ENCODE measurements at regions not wholly inside any gene's neighbourhood (a gene's known extent, or its start where the extent isn't known, plus 50 kb on each side); places are given as distances from the start of the nearest gene placed in this dataset.

DNA sequence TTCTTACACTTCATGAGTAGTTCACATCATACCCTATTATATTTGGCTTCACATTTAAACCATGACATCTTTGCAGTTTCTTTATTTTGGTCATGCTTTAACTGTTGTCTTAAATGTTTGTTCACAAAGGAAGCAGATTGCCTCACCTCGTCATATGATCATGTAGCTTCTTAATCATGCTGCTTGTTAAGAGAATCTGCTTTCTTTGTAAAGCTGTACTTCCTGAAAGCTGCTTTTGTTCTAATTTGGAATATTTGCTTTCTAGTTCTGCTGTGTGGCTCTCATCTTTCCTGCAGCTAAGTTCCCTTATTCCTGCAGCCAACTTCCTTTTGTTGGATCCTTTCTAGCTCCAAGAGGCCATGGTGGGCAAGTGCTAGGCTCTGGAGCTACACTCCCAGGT, 62.9 kb upstream of the SIM2 start:
- Histone ChIP-seq H3K9me3 (replicated peaks in 1 of 3) (no peaks in the 10 kb centered on the region), H3K36me3 (replicated peaks in 1 of 2) (no peaks in the 10 kb centered on the region), H3K4me3 (no peak overlapping the region), H3K4me1 (replicated peaks in 1 of 2) (no peaks in the 10 kb centered on the region), H3K27ac (no peak overlapping the region), H3K27me3 (peaks cover 4% of the 10 kb centered on the region)
- 18 to 51% (median 32%) methylated on average over 1 of the region's 1 CpG for WGBS, 4 donors
- intact Hi-C loops (cut with DNase I) = no loop called here
- TF ChIP-seq POLR2A (IDR thresholded peaks at IDR 0.05) = no peak
- TF ChIP-seq, protein P1, sequence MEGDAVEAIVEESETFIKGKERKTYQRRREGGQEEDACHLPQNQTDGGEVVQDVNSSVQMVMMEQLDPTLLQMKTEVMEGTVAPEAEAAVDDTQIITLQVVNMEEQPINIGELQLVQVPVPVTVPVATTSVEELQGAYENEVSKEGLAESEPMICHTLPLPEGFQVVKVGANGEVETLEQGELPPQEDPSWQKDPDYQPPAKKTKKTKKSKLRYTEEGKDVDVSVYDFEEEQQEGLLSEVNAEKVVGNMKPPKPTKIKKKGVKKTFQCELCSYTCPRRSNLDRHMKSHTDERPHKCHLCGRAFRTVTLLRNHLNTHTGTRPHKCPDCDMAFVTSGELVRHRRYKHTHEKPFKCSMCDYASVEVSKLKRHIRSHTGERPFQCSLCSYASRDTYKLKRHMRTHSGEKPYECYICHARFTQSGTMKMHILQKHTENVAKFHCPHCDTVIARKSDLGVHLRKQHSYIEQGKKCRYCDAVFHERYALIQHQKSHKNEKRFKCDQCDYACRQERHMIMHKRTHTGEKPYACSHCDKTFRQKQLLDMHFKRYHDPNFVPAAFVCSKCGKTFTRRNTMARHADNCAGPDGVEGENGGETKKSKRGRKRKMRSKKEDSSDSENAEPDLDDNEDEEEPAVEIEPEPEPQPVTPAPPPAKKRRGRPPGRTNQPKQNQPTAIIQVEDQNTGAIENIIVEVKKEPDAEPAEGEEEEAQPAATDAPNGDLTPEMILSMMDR (IDR thresholded peaks at IDR 0.05) = no peak
- peak in 1 of 7 donors; percentile 6 for DNase-seq

DNA sequence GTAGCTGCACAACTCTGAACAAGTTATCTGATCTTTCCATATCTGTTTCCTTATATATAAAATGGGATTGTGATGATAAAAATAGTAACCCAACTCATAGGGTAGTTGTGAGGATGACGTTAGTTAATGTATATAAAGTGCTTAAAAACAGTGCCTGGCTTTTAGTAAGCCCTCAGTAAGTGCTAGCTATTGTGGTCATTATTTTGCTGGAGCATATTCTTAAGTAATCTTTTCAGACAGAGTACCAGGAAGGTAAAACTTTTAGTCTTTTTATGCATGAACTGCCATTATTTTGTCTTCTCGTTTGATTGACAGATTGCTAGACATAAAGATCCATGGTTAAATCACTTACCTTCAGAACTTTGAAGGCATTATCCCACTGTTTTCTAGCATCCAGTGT, 62.5 kb upstream of the SIM2 start:
- intact Hi-C loops (cut with DNase I) = no loop called here
- Histone ChIP-seq H3K4me3 (no peak overlapping the region), H3K27me3 (peaks cover 4% of the 10 kb centered on the region), H3K36me3 (replicated peaks in 1 of 2) (no peaks in the 10 kb centered on the region), H3K27ac (no peak overlapping the region), H3K9me3 (replicated peaks in 1 of 3) (no peaks in the 10 kb centered on the region), H3K4me1 (replicated peaks in 1 of 2) (no peaks in the 10 kb centered on the region)
- WGBS, 4 donors = 54 to 73% (median 63%) methylated on average over 2 of the region's 2 CpGs
- no peak for DNase-seq
- TF ChIP-seq, protein P1 (IDR thresholded peaks at IDR 0.05) = no peak

DNA sequence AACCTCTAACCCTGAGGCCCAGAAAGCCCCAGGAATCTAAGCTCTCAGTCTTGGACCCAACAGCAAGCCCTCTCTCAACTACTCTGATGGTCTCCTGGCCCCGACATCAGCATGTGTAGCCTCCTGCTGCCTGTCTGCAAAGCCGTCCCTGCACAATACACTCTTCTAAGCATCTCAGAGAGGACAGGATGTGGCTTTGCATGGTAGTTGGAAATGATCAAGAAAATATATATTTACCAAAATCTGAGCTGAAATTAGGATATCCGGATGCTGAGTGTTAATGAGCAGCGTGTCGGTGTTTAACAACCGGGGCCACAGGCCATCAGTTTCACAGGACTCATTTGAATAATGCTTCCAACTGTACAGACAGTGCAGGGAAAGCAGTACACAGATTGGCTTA, 59.1 kb upstream of the SIM2 start:
- Histone ChIP-seq H3K9me3 (replicated peaks in 1 of 3) (no peaks in the 10 kb centered on the region), H3K36me3 (replicated peaks in 1 of 2) (no peaks in the 10 kb centered on the region), H3K4me1 (replicated peaks in 1 of 2) (no peaks in the 10 kb centered on the region), H3K27me3 (peaks cover 4% of the 10 kb centered on the region), H3K27ac (no peak overlapping the region), H3K4me3 (no peak overlapping the region)
- intact Hi-C loops (cut with DNase I) = no loop called here
- WGBS, 4 donors = 57 to 65% (median 59%) methylated on average over 6 of the region's 6 CpGs
- TF ChIP-seq, protein P1 (IDR thresholded peaks at IDR 0.05) = no peak
- TF ChIP-seq POLR2A (IDR thresholded peaks at IDR 0.05) = no peak
- no peak for DNase-seq

DNA sequence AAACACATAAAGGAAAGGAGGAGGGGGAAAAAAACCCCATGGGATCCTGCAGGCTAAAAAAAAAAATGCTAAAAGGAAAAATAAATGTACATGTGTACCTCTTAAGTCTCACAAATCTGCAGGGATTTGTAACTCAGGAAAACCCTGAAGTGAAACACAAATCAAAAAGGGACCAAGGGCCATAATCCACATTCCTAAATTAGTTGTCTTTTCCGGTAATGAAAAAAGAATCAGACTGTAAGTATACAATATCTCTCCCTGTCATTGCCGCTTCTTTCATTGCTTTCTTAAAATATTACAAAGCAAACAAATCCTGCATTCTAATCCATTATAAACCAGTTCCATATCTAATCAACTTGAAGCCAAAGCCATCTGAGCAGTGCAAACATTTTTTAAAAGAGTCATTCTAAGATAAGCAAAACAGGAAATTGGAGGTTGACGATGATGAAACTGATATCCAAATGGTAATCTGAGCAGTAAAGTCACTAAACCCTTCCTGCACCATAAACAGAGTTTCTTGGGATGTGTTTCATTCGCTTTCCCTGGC, 58.7 kb upstream of the SIM2 start:
- no peaks in the 10 kb centered on the region for H3K4me1 ChIP-seq (replicated peaks in 1 of 2)
- WGBS, 4 donors = 41 to 51% (median 45%) methylated on average over 4 of the region's 4 CpGs
- H3K27me3 ChIP-seq = peaks cover 4% of the 10 kb centered on the region
- intact Hi-C loops (cut with DNase I) = no loop called here
- H3K36me3 ChIP-seq (replicated peaks in 1 of 2) = no peaks in the 10 kb centered on the region
- H3K27ac ChIP-seq = no peak overlapping the region
- TF ChIP-seq, protein P1 (IDR thresholded peaks at IDR 0.05) = no peak
- no peak for TF ChIP-seq POLR2A (IDR thresholded peaks at IDR 0.05)
- no peak overlapping the region for H3K4me3 ChIP-seq
- DNase-seq = no peak
- H3K9me3 ChIP-seq (replicated peaks in 1 of 3) = no peaks in the 10 kb centered on the region
